GM18870 (cell line): ENCODE measurements at regions not wholly inside any gene's neighbourhood (a gene's known extent, or its start where the extent isn't known, plus 50 kb on each side); places are given as distances from the start of the nearest gene placed in this dataset.

Source experiments
- ATAC-seq: cut with Tn5 transposase; IDR thresholded peaks from one replicate; pipeline ENCODE4 v1.9.1; 2021; ENCODE audit warnings: moderate library complexity; ENCODE audit not compliant: unreplicated experiment

GRCh38 chr12:128042825-128043224 lies 224.1 kb upstream of the TMEM132C start:
- no peak for ATAC-seq

- ATAC-seq: no peak
Observed at GRCh38 chr12:128043317-128043716, 223.7 kb upstream of the TMEM132C start.

- ATAC-seq: no peak
Observed at GRCh38 chr12:128047266-128048060, 219.5 kb upstream of the TMEM132C start.

- ATAC-seq: no peak
Observed at GRCh38 chr12:128052331-128052730, 214.6 kb upstream of the TMEM132C start.

- ATAC-seq: no peak
Observed at GRCh38 chr12:128052777-128053176, 214.2 kb upstream of the TMEM132C start.

- no peak for ATAC-seq
Observed at GRCh38 chr12:128055567-128055966, 211.4 kb upstream of the TMEM132C start.

- ATAC-seq: no peak
Observed at GRCh38 chr12:128056136-128056801, 210.7 kb upstream of the TMEM132C start.

- ATAC-seq: no peak
Observed at GRCh38 chr12:128057586-128057985, 209.4 kb upstream of the TMEM132C start.

GRCh38 chr12:128059621-128060370 lies 207.2 kb upstream of the TMEM132C start:
- no peak for ATAC-seq

GRCh38 chr12:128068211-128068610 lies 198.8 kb upstream of the TMEM132C start:
- no peak for ATAC-seq

- ATAC-seq: peak; percentile 53
Observed at GRCh38 chr12:128069359-128069997, 197.5 kb upstream of the TMEM132C start.

- no peak for ATAC-seq
Observed at GRCh38 chr12:128073937-128074336, 193.0 kb upstream of the TMEM132C start.

- no peak for ATAC-seq
Observed at GRCh38 chr12:128075332-128075731, 191.6 kb upstream of the TMEM132C start.

- ATAC-seq: no peak
Observed at GRCh38 chr12:128076188-128076587, 190.8 kb upstream of the TMEM132C start.

GRCh38 chr12:128077211-128077916 lies 189.6 kb upstream of the TMEM132C start:
- ATAC-seq: no peak

GRCh38 chr12:128077917-128078298 lies 189.1 kb upstream of the TMEM132C start:
- ATAC-seq: no peak

GRCh38 chr12:128078301-128078971 lies 188.5 kb upstream of the TMEM132C start:
- no peak for ATAC-seq

GRCh38 chr12:128079446-128079845 lies 187.5 kb upstream of the TMEM132C start:
- no peak for ATAC-seq

GRCh38 chr12:128083132-128083729 lies 183.7 kb upstream of the TMEM132C start:
- ATAC-seq: no peak

GRCh38 chr12:128088926-128089325 lies 178.0 kb upstream of the TMEM132C start:
- no peak for ATAC-seq
